GM10847 (cell line): ENCODE measurements at regions not wholly inside any gene's neighbourhood (a gene's known extent, or its start where the extent isn't known, plus 50 kb on each side); places are given as distances from the start of the nearest gene placed in this dataset.

Experiments used
- POLR2A ChIP-seq: IDR thresholded peaks from 2 replicates; pipeline ENCODE4 v1.6.1; 2011; ENCODE audit not compliant: insufficient read length; ENCODE audit errors: extremely low read depth

- no peak for TF ChIP-seq POLR2A
Measured at GRCh38 chr9:124140941-124141568, 116.7 kb upstream of the NEK6 start.

DNA sequence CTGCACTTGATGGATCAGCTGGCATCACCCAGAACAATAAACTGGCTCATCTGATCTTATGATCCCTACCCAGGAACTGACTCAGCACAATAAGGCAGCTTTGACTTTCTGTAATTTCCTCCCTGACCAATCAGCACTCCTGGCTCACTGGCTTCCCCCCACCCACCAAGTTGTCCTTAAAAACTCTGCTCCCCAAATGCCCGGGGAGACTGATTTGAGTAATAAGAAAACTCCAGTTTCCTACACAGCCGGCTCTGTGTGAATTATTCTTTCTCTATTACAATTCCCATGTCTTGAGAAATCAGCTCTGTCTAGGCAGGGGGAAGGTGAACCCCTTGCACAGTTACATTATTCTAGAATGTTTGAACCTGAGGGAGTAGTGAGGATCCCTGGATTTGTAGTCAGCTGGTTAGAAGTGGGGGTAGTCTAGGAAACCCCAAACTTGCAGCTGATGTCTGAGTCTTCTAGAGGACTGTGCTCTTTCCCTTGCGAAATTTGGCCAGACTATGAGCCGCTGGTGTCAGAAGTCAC lies 111.7 kb upstream of the NEK6 start:
- TF ChIP-seq POLR2A, result no peak

- no peak for TF ChIP-seq POLR2A
Measured at GRCh38 chr9:124149992-124150391, 107.8 kb upstream of the NEK6 start.

DNA sequence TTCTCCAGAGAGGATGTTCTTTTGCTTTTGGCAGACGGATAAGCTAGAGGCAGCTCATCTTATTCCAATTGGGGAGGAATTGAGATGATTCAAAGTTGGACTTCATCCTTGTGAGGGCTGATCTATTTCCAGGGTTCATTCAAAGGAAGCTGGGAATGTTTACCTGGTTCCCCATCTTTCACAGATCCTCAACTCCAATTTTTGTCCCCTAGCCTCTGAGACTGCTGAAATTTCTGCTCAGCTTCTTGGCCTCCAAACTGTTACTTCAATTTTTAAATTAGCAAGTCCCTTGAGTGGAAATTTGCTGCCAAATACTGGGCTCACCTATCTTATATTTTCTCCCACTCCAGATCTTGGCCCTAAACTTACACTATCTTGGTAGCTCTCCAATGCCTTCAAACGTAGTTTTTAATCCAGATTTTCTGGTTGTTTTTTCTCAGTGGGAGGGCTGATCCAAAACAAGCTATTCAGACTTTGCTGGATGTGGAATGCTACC lies 93.9 kb upstream of the NEK6 start:
- no peak for TF ChIP-seq POLR2A

DNA sequence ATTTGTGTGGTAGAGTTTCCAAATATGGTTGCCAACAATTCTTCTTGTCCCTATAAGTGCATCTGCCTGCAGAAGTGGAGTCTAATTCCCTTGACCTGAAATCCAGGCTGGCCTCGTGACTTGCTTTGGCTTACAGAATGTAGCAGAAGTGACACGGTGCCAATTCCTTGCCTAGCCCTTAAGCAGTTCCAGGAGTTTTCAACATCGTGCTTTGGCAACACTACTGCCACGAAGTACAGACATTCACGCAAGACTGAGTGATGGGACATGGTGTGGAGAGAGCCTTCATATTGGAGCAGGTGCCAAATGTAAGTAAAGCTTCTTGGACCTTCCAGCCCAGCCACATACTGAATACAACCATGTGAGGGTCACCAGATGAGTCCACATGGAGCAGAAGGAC lies 92.9 kb upstream of the NEK6 start:
- no peak for TF ChIP-seq POLR2A

- no peak for TF ChIP-seq POLR2A
Measured at GRCh38 chr9:124174433-124174832, 83.3 kb upstream of the NEK6 start.

GRCh38 chr9:124179196-124180071 lies 78.3 kb upstream of the NEK6 start:
- TF ChIP-seq POLR2A, result no peak

- TF ChIP-seq POLR2A, result no peak
Measured at GRCh38 chr9:124180557-124180956, 77.2 kb upstream of the NEK6 start.

DNA sequence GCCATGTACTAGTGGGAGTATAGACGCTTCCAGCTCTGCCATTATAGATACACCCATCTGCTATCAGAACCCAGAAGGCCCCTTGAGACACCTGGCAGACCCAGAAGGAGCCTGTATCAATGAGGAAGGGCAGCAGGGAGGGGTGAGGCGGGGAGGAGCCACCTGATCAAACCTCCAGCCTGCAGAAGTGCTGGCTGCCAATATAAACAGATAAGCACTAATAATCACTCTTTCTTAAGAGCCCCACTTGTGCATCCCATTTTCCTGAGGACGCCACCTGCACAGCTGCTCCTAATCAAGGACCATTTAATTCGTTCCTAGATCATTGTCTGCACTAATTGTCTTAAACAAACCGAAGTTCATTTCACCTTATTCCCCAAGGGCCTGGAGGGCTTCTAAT lies 75.0 kb upstream of the NEK6 start:
- no peak for TF ChIP-seq POLR2A

GRCh38 chr9:124183772-124184171 lies 74.0 kb upstream of the NEK6 start:
- TF ChIP-seq POLR2A, result no peak

GRCh38 chr9:124185413-124185812 lies 72.3 kb upstream of the NEK6 start:
- TF ChIP-seq POLR2A, result no peak

DNA sequence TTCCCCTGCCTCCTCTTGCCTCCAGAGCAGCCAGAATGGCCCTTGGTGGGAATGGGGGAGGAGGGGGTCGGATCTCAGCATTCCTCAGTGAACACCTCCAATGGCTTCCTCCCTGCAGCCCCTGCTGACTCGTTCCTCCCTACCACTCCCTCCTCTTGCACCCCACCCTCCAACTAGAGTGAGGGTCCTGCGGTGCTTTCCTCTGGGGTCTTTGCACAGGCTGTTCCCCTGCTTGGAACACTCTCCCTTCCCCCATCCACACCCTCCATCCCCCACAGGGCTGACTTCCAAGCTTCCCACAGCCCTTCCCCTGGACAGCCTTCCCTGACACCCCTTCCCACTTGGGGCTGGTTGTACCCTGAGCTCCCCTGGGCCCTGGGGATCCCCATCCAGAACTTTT lies 70.4 kb upstream of the NEK6 start:
- no peak for TF ChIP-seq POLR2A

DNA sequence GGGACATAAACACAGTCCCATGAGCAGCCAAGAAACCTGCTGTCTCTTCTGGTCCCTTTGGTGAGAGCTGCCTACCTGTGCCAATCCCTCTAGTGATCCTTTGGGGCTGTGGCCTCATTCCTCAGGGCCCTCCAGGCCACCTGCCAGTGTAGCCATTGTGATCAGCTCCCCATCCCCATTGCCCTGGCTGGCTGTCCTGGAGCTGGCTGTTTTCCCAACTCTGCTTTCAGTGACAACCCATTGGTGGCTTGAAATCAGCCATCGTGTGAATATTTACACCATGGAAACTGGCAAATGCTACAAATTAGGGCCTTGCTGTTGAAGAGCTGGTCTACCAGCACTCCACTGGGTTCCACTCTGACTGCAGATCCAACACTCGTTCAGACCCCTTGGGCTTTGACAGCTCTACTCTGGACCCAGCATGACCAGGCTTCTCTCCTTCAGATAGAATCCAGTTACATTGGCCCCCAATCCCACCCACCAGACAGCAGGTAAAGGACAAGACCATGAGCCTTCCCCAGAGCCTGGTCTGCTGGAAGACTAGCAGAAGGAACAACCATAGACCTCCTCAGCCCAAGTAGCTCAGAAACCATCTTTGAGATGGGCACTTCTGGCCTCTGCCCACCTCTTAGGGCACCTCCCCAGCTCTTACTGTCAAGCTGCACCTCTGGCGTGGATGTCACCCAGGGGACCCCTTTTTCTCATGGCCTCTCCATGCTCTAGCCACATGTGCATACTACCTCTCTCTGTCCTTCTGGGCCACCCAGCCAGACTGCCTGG lies 69.2 kb upstream of the NEK6 start:
- no peak for TF ChIP-seq POLR2A

- no peak for TF ChIP-seq POLR2A
Measured at GRCh38 chr9:124190761-124191160, 67.0 kb upstream of the NEK6 start.

DNA sequence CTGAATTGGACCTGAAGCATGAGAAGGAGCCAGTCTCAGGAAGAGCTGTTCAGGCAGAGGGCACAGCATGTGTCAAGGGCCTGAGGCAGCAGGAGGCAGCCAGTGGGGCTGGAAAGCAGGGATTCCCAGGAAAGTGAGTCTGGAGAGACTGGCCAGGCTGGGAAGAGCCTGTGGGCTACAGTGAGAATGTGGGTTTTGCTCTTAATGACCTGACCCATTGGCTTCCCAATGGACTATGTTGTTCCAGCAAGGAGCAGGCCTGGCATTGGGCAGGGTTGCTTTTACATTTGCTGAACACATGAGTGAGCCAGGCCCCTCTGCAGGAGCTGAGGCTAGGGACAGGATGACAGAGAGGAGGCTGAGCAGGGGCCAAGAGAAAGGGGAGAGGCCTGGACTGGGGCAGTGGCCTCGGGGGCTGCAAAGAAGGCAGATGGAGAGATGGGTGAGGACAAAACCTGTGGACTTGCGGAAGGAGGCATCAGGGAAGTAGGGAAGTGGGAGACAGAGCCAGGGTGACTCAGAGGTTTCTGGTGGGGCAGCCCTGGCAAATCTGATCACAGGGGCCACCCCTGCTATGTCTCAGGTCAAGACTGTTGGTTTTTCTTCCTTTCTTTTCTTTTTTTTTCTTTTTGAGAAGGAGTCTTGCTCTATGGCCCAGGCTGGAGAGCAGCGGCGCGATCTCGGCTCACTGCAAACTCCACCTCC lies 65.9 kb upstream of the NEK6 start:
- TF ChIP-seq POLR2A, result no peak
